OCI-LY7 (cell line): ENCODE measurements at regions not wholly inside any gene's neighbourhood (a gene's known extent, or its start where the extent isn't known, plus 50 kb on each side); places are given as distances from the start of the nearest gene placed in this dataset.
"Not testable (repeated sequence)": the region's sequence is repeated elsewhere in the genome, so short reads cannot be mapped to it uniquely, and the experiment has no call there.

ENCODE experiments used
- BruUV-seq: library from RNA; stranded (reverse); fragments of 400-500 nt; replicated peaks from 2 replicates; lab custom pipeline; 2021; lab: Mats Ljungman, UMichigan
- CTCF ChIA-PET: fragments of 300-600 bp; sonication (Branson Sonifier 250); formaldehyde crosslinking; loops from one replicate; lab custom pipeline; 2022; ENCODE audit warnings: antibody characterized with exemption; ENCODE audit not compliant: unreplicated experiment; lab: Charles Lee
- POLR2A ChIA-PET: fragments of 300-600 bp; sonication (Branson Sonifier 250); formaldehyde crosslinking; loops from one replicate; lab custom pipeline; 2022; ENCODE audit warnings: antibody characterized with exemption; lab: Charles Lee
- DNase-seq: peaks from one replicate; pipeline ENCODE4 v3.0.0-alpha.2; 2015; ENCODE audit warnings: low spot score
- H2AFZ ChIP-seq: fragments of 200-600 bp; sonication (generic), shearing (Covaris generic); 2 replicates; pipeline ENCODE4 v1.6.1; 2014; ENCODE audit warnings: mild to moderate bottlenecking, antibody characterized with exemption, low read length, moderate library complexity
- H3K27ac ChIP-seq: fragments of 200-600 bp; sonication (generic); 2 replicates; pipeline ENCODE4 v1.5.1; 2014; ENCODE audit warnings: mixed run types, low read depth, mild to moderate bottlenecking, moderate library complexity, low read length, inconsistent platforms; ENCODE audit not compliant: poor library complexity, severe bottlenecking
- H3K36me3 ChIP-seq: fragments of 200-600 bp; sonication (generic); 2 replicates; pipeline ENCODE4 v1.6.1; 2014; ENCODE audit warnings: mild to moderate bottlenecking, antibody characterized with exemption, low read length, moderate library complexity, mixed read lengths; ENCODE audit not compliant: insufficient read depth
- H3K4me1 ChIP-seq: fragments of 200-600 bp; sonication (generic); 2 replicates; pipeline ENCODE4 v1.5.1; 2014; ENCODE audit warnings: mild to moderate bottlenecking, low read length; ENCODE audit not compliant: insufficient read depth, poor library complexity, severe bottlenecking
- H3K4me2 ChIP-seq: fragments of 200-600 bp; sonication (generic); 2 replicates; pipeline ENCODE4 v1.6.1; 2014; ENCODE audit warnings: mild to moderate bottlenecking, low read length
- H3K4me3 ChIP-seq: fragments of 200-600 bp; sonication (generic); 2 replicates; pipeline ENCODE4 v1.5.1; 2014; ENCODE audit warnings: mild to moderate bottlenecking, low read depth, low read length; ENCODE audit not compliant: poor library complexity, severe bottlenecking
- H3K79me2 ChIP-seq: fragments of 200-600 bp; sonication (generic); 2 replicates; pipeline ENCODE4 v1.6.1; 2016; ENCODE audit warnings: low read depth, mild to moderate bottlenecking, low read length, moderate library complexity, mixed read lengths; ENCODE audit not compliant: insufficient read depth
- H3K9me2 ChIP-seq: fragments of 200-600 bp; sonication (generic); 2 replicates; pipeline ENCODE4 v1.6.1; 2016; ENCODE audit warnings: mild to moderate bottlenecking, low read length, mixed read lengths; ENCODE audit not compliant: insufficient read depth
- H3K9me3 ChIP-seq: fragments of 200-600 bp; sonication (generic); 2 replicates; pipeline ENCODE4 v1.6.1; 2014; ENCODE audit warnings: mild to moderate bottlenecking, mixed run types, low read length, mixed read lengths
- H4K20me1 ChIP-seq: fragments of 200-600 bp; sonication (generic); 2 replicates; pipeline ENCODE4 v1.6.1; 2014; ENCODE audit warnings: mild to moderate bottlenecking, antibody characterized with exemption, low read length, moderate library complexity, mixed read lengths; ENCODE audit not compliant: insufficient read depth
- CTCF ChIP-seq: fragments of 200-600 bp; sonication (generic); conservative IDR thresholded peaks from 2 replicates; pipeline ENCODE4 v1.5.1; 2014; ENCODE audit warnings: mild to moderate bottlenecking, antibody characterized with exemption, low read length, moderate library complexity, mixed read lengths
- EZH2phosphoT487 ChIP-seq: fragments of 200-600 bp; sonication (generic); IDR thresholded peaks from 2 replicates; pipeline ENCODE4 v1.6.1; 2018; ENCODE audit warnings: low read depth, borderline replicate concordance, mild to moderate bottlenecking, mixed run types, antibody characterized with exemption, low read length, moderate library complexity, mixed read lengths
- intact Hi-C: fragments of 100-400 bp; cut with micrococcal nuclease; formaldehyde crosslinking; loops from one replicate; pipeline ENCODE4 v1.10.0; 2022; ENCODE audit not compliant: unreplicated experiment

GRCh38 chr13:63279136-63279535 is 1863.5 kb upstream of the PCDH20 start:
- ChIA-PET CTCF (no interaction called here), POLR2A (no interaction called here)
- Histone ChIP-seq H2AFZ (no peak overlapping the region), H3K9me3 (no peaks in the 10 kb centered on the region), H3K4me2 (no peak overlapping the region), H4K20me1 (no peaks in the 10 kb centered on the region), H3K4me1 (no peaks in the 10 kb centered on the region), H3K4me3 (no peak overlapping the region), H3K27ac (no peak overlapping the region), H3K36me3 (no peaks in the 10 kb centered on the region), H3K79me2 (no peaks in the 10 kb centered on the region), H3K9me2 (no peaks in the 10 kb centered on the region)
- intact Hi-C loops, result no loop called here
- TF ChIP-seq EZH2phosphoT487 (no peak), CTCF (no peak)
- no peak for DNase-seq
- BruUV-seq, result no TSS peak

- ChIA-PET CTCF (no interaction called here), POLR2A (no interaction called here)
- H3K4me1 ChIP-seq, result no peaks in the 10 kb centered on the region
- no peaks in the 10 kb centered on the region for H3K9me3 ChIP-seq
- no peak overlapping the region for H3K4me2 ChIP-seq
- no TSS peak for BruUV-seq
- no peak overlapping the region for H3K4me3 ChIP-seq
- TF ChIP-seq CTCF (no peak), EZH2phosphoT487 (no peak)
- H3K36me3 ChIP-seq, result no peaks in the 10 kb centered on the region
- H2AFZ ChIP-seq, result no peak overlapping the region
- no peaks in the 10 kb centered on the region for H3K79me2 ChIP-seq
- no peak overlapping the region for H3K27ac ChIP-seq
- H4K20me1 ChIP-seq, result no peaks in the 10 kb centered on the region
- no peak for DNase-seq
- no peaks in the 10 kb centered on the region for H3K9me2 ChIP-seq
- intact Hi-C loops, result no loop called here
These were observed 1859.1 kb upstream of the PCDH20 start for GRCh38 chr13:63274772-63275171.

GRCh38 chr13:63249411-63250187 is 1834.0 kb upstream of the PCDH20 start:
- TF ChIP-seq CTCF (no peak), EZH2phosphoT487 (no peak)
- ChIA-PET CTCF (no interaction called here), POLR2A (no interaction called here)
- no peaks in the 10 kb centered on the region for H3K36me3 ChIP-seq
- H3K9me2 ChIP-seq, result no peaks in the 10 kb centered on the region
- no peaks in the 10 kb centered on the region for H3K79me2 ChIP-seq
- H3K9me3 ChIP-seq, result no peaks in the 10 kb centered on the region
- no peak for DNase-seq
- intact Hi-C loops, result no loop called here
- no peak overlapping the region for H3K27ac ChIP-seq
- H4K20me1 ChIP-seq, result no peaks in the 10 kb centered on the region
- no peak overlapping the region for H2AFZ ChIP-seq
- BruUV-seq, result no TSS peak
- H3K4me2 ChIP-seq, result no peak overlapping the region
- no peaks in the 10 kb centered on the region for H3K4me1 ChIP-seq
- H3K4me3 ChIP-seq, result no peak overlapping the region

DNA sequence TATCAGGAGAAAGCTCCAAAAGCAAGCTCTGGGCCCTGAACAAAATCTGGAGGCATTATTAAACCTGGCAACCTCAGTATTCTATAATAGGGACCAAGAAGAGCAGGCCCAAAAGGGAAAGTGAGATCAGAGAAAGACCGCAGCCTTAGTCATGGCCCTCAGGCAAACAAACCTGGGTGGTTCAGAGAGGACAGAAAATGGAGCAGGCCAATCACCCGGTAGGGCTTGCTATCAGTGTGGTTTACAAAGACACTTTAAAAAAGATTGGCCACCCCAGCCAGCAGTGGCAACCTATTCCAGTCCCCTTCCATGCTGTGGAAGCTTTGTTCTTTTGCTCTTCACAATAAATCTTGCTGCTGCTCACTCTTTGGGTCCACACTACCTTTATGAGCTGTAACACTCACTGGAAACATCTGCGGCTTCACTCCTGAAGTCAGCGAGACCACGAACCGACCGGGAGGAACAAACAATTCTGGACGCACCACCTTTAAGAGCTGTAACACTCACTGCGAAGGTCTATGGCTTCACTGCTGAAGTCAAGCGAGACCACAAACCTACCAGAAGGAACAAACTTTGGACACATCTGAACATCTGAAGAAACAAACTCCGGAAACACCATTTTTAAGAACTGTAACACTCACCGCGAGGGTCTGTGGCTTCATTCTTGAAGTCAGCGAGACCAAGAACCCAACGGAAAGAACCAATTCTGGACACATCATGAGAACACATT is 1821.2 kb upstream of the PCDH20 start:
- CTCF ChIA-PET, intact Hi-C loops, H3K27ac ChIP-seq, H3K9me3 ChIP-seq, H3K4me3 ChIP-seq, H4K20me1 ChIP-seq, POLR2A ChIA-PET, DNase-seq, H3K4me1 ChIP-seq, H2AFZ ChIP-seq, H3K9me2 ChIP-seq, H3K36me3 ChIP-seq, BruUV-seq, H3K4me2 ChIP-seq, H3K79me2 ChIP-seq: not testable (repeated sequence)
